ENCODE measurements at regions not wholly inside any gene's neighbourhood (a gene's known extent, or its start where the extent isn't known, plus 50 kb on each side); places are given as distances from the start of the nearest gene placed in this dataset.

DNA sequence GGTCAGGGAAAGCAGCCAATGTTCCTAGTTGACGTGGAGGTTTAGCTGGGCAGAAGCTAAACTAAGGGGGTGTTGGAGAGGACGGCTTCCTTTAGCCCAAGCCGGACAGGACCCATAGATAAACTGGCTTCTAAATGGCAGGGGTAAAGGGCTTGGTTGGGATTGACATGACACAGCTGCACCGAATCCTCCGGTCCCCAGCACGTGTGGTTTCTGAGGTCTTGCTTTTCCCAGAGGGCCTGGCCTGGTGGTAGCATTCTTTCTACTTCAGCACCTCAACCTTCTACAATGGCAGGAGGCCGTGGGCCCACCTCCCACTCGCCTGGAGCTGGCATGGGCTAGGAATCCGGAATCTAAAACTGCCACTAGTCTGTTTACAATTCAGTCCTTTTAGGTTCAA is 163.0 kb downstream of the FGF9 start:
- ATAC-seq: no peak

DNA sequence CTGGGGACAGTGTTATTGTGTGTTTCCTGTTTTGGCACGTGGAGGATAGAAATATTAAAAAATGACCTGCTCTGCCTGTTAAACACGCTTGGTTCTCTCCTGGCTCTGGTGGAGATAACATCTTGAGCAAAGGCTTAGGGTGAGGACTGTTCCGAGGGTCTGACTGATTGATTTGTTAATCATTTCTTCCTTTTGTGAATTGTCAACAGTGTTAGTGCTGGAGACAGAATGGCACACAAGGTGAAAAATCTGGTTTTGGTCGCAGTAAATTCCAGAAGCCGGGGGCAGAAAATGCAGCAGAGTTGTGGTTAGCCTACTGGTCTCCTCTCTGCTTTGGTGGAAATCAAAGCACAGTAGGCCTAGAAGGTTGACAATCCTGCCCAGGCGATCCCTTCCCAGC is 163.6 kb downstream of the FGF9 start:
- H3K27me3 Mint-ChIP-seq: peaks cover 2% of the 10 kb centered on the region
- no peaks in the 10 kb centered on the region for H3K36me3 Mint-ChIP-seq (ENCODE audit: low read depth)
- no peak overlapping the region for H3K4me3 Mint-ChIP-seq
- no peak for ATAC-seq
- no peaks in the 10 kb centered on the region for H3K4me1 Mint-ChIP-seq
- DNase-seq: no peak
- peaks cover 4% of the 10 kb centered on the region for H3K9me3 Mint-ChIP-seq
- no peak overlapping the region for H3K27ac Mint-ChIP-seq

More for the DNA sequence above, 163.0 kb downstream of the FGF9 start:
- Mint-ChIP-seq H3K9me3 (peaks cover 4% of the 10 kb centered on the region), H3K27me3 (peaks cover 2% of the 10 kb centered on the region), H3K4me1 (no peaks in the 10 kb centered on the region), H3K4me3 (no peak overlapping the region), H3K27ac (no peak overlapping the region), H3K36me3 (ENCODE audit: low read depth) (no peaks in the 10 kb centered on the region)
- DNase-seq: no peak

DNA sequence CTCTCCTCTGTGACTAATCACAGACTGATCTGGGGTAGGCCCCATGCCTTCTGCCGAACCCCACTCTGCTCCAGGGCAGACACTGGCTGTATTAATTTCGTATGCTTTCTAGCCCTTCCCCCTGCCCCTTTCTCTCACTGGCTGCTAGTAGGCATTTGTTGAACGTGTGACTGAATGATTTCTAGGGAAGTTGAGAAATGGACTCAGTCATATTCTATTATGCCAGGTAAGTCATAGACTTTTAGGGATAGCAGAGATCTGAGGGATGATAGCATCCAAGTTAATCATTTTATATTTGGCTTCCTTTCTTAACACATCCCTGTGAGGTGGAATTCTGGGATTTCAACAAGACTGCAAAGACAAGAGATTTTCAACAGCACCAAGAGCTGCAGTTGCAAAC is 166.4 kb downstream of the FGF9 start:
- H3K9me3 Mint-ChIP-seq: peaks cover 4% of the 10 kb centered on the region
- no peak overlapping the region for H3K4me3 Mint-ChIP-seq
- H3K27ac Mint-ChIP-seq: no peak overlapping the region

DNA sequence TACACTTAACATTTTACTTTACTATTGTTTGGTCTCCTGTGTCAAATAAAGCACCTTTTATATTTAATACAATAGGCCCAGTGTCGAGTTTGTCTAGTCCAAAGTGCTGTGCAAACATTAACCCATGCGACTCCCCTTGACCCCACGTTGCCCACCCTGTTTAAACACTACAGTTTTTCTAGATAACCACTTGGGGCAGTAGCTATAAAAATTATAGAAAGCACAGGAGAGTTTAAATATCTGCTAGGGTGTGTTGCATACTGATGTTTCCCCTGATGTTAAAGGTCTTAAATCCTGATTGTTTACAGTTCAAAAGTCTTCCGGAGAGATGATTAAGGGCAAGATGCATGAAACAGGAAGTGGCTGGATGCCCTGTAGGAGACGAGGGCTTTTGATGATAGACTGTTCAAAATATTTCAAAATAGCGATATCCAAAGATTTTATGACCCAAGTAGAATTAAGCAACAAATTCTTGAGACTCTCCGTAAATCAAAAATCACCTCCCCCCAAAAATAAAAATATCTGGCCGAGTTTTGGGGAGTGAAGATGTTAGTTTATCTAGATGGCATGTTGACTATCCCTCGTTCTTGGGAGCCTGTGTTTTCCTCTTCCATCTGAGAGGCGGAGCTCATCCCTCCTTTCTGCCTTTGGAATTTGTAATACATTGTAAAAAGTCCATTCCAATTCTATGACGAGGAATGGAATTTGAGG is 167.1 kb downstream of the FGF9 start:
- no peak overlapping the region for H3K4me3 Mint-ChIP-seq
- peaks cover 1% of the 10 kb centered on the region for H3K9me3 Mint-ChIP-seq
- H3K4me1 Mint-ChIP-seq: no peaks in the 10 kb centered on the region
- ATAC-seq: no peak
- DNase-seq: no peak
- no peak overlapping the region for H3K27ac Mint-ChIP-seq
- H3K27me3 Mint-ChIP-seq: no peaks in the 10 kb centered on the region
- no peaks in the 10 kb centered on the region for H3K36me3 Mint-ChIP-seq (ENCODE audit: low read depth)

More for the DNA sequence above, 166.4 kb downstream of the FGF9 start:
- H3K4me1 Mint-ChIP-seq: no peaks in the 10 kb centered on the region
- DNase-seq: no peak
- H3K36me3 Mint-ChIP-seq (ENCODE audit: low read depth): no peaks in the 10 kb centered on the region
- no peak for ATAC-seq
- no peaks in the 10 kb centered on the region for H3K27me3 Mint-ChIP-seq

DNA sequence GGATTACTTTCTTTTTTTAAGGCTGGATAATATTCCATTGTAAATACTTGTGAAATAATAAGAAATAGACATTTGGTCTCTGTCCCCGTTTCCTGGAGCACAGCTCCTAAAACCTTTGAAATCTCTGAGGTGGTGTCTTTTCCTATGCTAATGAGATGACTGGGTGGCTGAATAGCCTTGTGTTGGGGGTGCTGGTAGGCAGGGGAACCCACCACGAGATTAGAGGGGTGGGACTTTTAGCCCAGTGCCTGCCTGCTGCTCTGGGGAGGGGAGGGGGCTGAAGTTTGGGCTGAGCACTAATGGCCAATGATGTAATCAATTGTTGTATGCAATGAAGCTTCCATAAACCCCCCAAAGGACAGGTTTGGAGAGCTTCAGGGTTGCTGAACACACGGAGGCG is 175.7 kb downstream of the FGF9 start:
- DNase-seq (no peak), ATAC-seq (no peak)
- H3K9me3 Mint-ChIP-seq: no peaks in the 10 kb centered on the region
- H3K36me3 Mint-ChIP-seq (ENCODE audit: low read depth): no peaks in the 10 kb centered on the region
- H3K27me3 Mint-ChIP-seq: peaks cover 9% of the 10 kb centered on the region
- no peak overlapping the region for H3K4me3 Mint-ChIP-seq
- H3K4me1 Mint-ChIP-seq: peaks cover 4% of the 10 kb centered on the region
- no peak overlapping the region for H3K27ac Mint-ChIP-seq

DNA sequence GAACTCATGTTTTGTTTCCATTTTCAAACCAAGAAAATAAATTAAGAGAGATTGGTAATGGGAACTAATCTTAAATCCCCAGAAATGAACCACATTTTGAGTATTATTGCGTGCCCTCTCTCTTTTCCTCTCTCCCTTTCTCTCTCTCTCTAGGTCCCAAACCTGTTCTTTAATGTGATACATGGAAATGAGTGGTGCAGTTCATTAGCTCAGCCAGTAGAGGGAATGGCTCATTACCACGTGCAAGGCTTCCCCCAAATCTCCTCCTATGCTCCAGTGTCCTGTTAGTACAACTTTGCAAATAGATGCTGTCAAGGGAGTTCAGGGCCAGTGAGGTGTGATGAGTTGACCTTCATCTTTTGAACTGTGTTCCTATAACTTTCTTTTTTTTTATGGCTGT is 178.4 kb downstream of the FGF9 start:
- DNase-seq: peak; percentile 4
- H3K4me1 Mint-ChIP-seq: peaks cover 4% of the 10 kb centered on the region
- no peak overlapping the region for H3K4me3 Mint-ChIP-seq
- ATAC-seq: peak; percentile 78
- H3K9me3 Mint-ChIP-seq: no peaks in the 10 kb centered on the region
- peaks cover 6% of the 10 kb centered on the region for H3K27me3 Mint-ChIP-seq
- H3K27ac Mint-ChIP-seq: no peak overlapping the region
- no peaks in the 10 kb centered on the region for H3K36me3 Mint-ChIP-seq (ENCODE audit: low read depth)

DNA sequence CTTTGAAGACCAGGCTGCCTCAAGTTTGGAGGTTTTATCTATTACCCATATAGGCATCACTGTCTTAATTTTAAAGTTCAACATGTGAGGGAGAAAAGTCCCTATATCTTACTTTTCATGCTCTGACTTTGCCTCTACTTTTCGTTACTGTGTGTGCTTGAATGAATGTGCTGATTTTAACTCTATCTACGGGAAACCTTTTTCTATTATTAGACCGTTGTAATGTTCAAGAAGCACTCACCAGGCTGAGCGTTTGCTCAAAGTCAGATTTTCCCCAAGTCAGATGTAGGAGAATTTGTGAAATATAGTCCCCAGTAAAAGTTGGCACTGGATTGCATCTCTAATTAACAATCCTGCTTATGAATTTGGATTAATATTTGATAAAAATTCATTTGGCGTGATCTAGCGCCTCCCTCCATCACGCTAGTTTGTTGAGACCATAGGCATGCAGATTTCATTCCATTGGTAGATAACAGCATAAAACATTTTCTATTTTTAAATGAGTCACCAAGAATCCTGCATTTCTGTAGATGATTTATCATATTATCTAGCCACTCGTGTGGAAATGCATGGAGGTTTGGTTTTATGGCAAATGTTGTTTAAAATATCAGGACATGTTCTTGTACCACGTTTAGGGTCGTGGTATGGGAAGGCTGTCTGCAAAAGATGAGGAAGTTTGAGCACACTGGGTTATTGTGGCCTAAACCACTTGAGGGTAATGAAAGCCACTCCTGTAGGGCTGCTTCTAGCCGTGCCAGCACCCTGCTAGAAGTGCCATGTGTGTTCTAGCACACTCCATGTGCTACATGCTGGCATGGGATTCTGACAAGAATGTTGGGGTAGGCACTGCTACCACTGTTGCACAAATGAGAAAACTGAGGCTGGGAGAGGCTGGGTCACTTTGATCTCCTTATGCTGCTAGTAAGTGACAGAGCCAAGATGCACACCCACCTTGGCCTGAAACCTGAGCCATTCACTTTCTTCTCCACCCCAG is 179.4 kb downstream of the FGF9 start:
- H3K9me3 Mint-ChIP-seq: no peaks in the 10 kb centered on the region
- no peaks in the 10 kb centered on the region for H3K36me3 Mint-ChIP-seq (ENCODE audit: low read depth)
- ATAC-seq (no peak), DNase-seq (no peak)
- no peak overlapping the region for H3K4me3 Mint-ChIP-seq
- H3K4me1 Mint-ChIP-seq: peaks cover 4% of the 10 kb centered on the region
- H3K27ac Mint-ChIP-seq: no peak overlapping the region
- peaks cover 6% of the 10 kb centered on the region for H3K27me3 Mint-ChIP-seq

DNA sequence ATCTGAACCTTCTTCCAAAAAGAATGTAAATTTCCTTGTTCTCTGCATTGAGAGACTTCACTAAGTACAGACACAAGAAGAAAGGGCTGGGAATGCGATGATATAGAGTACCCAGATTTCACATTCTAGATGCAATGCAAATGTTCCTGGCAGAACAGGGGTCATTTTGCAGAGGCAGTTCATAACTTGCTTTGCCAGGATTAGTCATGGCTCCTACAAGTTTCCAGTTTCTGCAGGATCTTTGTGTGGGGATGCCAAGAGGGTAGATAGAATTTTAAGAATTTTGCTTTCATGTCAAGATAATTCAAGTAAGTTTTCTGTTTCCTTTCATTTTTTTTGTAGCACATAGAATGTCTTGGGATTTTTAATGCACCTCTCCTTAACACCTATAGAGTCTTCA is 181.2 kb downstream of the FGF9 start:
- Mint-ChIP-seq H3K9me3 (no peaks in the 10 kb centered on the region), H3K4me1 (peaks cover 4% of the 10 kb centered on the region), H3K27me3 (peaks cover 5% of the 10 kb centered on the region), H3K27ac (no peak overlapping the region), H3K4me3 (no peak overlapping the region), H3K36me3 (ENCODE audit: low read depth) (no peaks in the 10 kb centered on the region)
- DNase-seq (no peak), ATAC-seq (no peak)

DNA sequence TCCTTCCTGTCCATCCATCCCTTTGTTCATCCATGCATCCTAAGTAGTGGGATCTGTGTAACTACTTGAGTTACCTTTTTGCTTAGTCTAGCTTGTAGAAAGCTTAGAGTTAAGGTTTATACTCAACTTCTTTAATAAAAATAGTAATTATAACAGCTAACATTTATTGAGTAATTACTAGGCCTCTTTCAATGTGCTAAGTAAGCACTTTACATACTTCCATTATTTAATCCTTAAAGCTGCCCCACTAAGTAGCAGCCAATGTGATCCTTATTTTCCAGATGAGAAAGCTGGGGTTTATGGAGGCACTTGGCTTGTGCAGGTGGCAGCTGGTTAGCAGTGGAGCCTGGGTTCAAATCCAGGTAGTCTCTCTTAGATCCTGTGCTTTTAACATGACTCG is 182.9 kb downstream of the FGF9 start:
- Mint-ChIP-seq H3K4me3 (no peak overlapping the region), H3K4me1 (peaks cover 4% of the 10 kb centered on the region), H3K9me3 (no peaks in the 10 kb centered on the region), H3K36me3 (ENCODE audit: low read depth) (no peaks in the 10 kb centered on the region), H3K27ac (no peak overlapping the region), H3K27me3 (peaks cover 1% of the 10 kb centered on the region)
- no peak for ATAC-seq
- DNase-seq: no peak

DNA sequence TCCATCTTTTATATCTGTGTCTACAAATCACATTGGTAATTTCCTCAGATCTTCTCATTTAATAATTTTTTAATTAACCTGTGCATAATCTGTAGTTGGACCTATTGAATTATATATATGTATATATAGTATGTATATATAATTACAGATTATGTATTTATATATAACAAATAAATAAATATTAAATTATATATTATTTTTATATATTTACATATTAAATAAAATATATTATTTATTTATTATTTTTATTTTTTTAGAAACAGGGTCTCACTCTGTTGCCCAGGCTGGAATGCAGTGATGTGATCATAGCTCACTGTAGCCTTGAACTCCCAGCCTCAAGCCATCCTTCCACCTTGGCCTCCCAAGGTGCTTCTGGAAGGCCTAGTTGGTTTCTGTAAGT is 197.9 kb downstream of the FGF9 start:
- Mint-ChIP-seq H3K27me3 (peaks cover 5% of the 10 kb centered on the region), H3K27ac (no peak overlapping the region), H3K9me3 (peaks cover 4% of the 10 kb centered on the region), H3K4me3 (no peak overlapping the region), H3K36me3 (ENCODE audit: low read depth) (no peaks in the 10 kb centered on the region), H3K4me1 (no peaks in the 10 kb centered on the region)
- ATAC-seq (no peak), DNase-seq (no peak)

DNA sequence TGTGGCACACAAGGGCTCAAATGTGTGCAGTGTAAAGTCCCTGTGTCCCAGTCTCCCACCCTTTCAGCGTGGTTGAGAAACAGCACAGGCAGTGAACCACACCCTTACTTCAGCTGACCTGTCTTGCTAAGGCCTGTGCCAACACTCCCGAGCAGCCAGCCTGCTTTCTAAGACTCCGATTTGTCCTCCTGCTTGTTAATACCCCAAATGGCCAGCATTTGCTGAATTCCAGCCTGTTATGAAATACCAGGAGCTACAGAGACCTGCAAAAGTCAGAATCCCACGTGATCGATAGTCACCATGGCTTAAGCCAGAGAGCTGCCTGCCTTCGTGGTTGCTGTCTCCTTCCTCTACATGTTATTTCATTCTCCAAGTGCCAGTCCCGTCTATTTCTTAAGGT is 200.5 kb downstream of the FGF9 start:
- Mint-ChIP-seq H3K27me3 (peaks cover 3% of the 10 kb centered on the region), H3K27ac (no peak overlapping the region), H3K4me1 (no peaks in the 10 kb centered on the region), H3K36me3 (ENCODE audit: low read depth) (no peaks in the 10 kb centered on the region), H3K4me3 (no peak overlapping the region), H3K9me3 (no peaks in the 10 kb centered on the region)
- DNase-seq (no peak), ATAC-seq (no peak)

DNA sequence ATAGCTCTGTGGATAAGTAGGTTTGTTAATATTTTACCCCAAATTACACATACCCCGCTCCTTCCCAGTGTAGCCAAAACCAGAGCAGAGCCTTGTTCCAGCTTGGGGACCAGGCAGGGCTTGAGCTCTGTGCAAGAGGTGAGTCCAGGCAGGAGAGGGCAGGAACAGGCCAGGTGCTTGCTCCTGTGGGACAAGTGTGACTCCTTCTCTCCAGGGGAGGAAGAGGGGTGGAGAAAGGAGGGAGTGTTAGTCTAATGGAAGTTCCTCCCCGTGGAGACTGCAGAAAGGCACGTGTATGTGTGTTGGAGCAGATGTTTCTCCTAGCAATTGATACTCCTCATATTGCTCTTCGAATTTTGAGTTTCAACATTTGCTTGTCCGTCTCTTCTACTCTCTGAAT is 201.0 kb downstream of the FGF9 start:
- no peaks in the 10 kb centered on the region for H3K36me3 Mint-ChIP-seq (ENCODE audit: low read depth)
- ATAC-seq (no peak), DNase-seq (no peak)
- H3K27me3 Mint-ChIP-seq: peaks cover 3% of the 10 kb centered on the region
- no peaks in the 10 kb centered on the region for H3K9me3 Mint-ChIP-seq
- H3K4me1 Mint-ChIP-seq: no peaks in the 10 kb centered on the region
- H3K27ac Mint-ChIP-seq: no peak overlapping the region
- H3K4me3 Mint-ChIP-seq: no peak overlapping the region

DNA sequence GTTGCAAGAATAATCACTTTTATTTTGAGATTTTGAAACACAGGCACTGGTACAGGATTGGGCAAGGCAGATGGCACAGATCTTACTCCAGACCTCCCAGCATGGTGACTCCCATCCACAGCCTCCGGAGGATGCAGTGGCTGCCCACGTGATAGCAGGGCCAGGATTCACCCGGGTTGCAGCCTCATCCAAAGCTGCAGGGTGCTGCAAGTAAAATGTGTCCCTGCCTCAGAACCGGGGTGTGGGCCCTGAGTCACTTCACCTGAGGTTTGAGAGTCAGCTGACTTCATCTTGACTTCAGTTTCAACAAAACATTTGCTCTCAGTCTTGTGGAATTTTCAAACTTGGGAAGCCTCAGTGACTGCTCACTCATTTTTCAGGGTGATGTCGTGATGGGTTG is 201.9 kb downstream of the FGF9 start:
- Mint-ChIP-seq H3K4me1 (no peaks in the 10 kb centered on the region), H3K27ac (no peak overlapping the region), H3K27me3 (peaks cover 3% of the 10 kb centered on the region), H3K9me3 (no peaks in the 10 kb centered on the region), H3K36me3 (ENCODE audit: low read depth) (no peaks in the 10 kb centered on the region), H3K4me3 (no peak overlapping the region)
- ATAC-seq (no peak), DNase-seq (no peak)

DNA sequence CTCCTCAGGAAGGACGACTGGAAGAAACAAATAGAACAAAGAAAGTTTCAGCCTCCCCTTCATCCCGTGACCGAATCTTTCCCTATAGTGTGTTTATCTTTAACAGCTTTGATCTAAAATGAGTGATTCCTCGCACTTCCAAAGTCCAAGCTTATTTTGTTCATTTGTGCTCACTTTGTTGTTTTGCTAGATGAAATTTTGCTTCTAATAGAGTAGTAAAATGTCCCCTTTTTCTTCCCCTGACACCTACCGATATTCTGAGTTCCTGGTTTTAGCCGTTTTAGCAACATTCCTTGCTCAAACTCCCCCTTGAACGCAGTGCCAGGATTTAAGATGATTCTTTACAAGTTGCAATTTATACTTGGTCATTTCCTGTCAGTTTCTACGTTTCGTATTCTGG is 204.2 kb downstream of the FGF9 start:
- ATAC-seq: no peak
- Mint-ChIP-seq H3K27ac (no peak overlapping the region), H3K4me3 (no peak overlapping the region), H3K4me1 (no peaks in the 10 kb centered on the region), H3K9me3 (no peaks in the 10 kb centered on the region), H3K27me3 (peaks cover 2% of the 10 kb centered on the region), H3K36me3 (ENCODE audit: low read depth) (no peaks in the 10 kb centered on the region)
- no peak for DNase-seq

DNA sequence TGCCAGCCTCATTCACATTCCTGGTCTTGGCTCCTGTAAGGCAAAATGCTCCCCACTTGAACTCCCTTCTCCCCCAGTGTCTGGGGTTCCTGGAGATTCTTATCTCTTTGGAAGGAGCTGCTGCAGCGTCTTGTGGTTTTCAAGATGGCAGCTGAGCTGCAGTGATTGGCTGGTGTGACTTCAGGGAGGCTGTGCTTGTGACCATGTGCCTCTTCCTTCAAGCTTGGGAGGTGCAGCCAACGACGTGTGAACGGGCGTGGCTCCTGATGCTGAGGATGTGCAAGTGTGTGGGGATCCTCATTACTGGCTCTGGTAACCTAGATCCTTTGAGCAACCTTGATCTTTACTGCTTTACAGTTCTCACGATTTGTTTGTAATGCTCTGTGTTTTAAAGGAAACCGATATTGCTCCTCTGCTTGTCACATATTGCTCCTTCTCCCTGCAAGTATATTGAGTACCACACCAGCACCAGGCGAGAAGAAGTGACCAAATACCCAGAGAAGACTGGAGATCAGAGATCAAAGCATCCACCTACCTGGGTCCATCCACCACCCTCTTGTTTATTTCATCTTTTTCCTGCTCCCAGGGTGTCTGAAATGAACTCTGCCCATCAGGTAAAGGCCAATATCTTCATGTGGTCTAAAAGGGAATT is 208.5 kb downstream of the FGF9 start:
- H3K4me1 Mint-ChIP-seq: no peaks in the 10 kb centered on the region
- H3K27ac Mint-ChIP-seq: no peak overlapping the region
- H3K9me3 Mint-ChIP-seq: no peaks in the 10 kb centered on the region
- H3K27me3 Mint-ChIP-seq: no peaks in the 10 kb centered on the region
- no peak for DNase-seq
- ATAC-seq: no peak
- H3K4me3 Mint-ChIP-seq: no peak overlapping the region
- no peaks in the 10 kb centered on the region for H3K36me3 Mint-ChIP-seq (ENCODE audit: low read depth)

Data from activated naive CD8-positive, alpha-beta T cell treated with anti-CD3 and anti-CD28 coated beads, Interleukin-2, amount 50 U/mL, for 24 hours (primary cell).